ENCODE measurements at regions not wholly inside any gene's neighbourhood (a gene's known extent, or its start where the extent isn't known, plus 50 kb on each side); places are given as distances from the start of the nearest gene placed in this dataset.

- Histone ChIP-seq H3K36me3 (replicated peaks in 1 of 2; ENCODE audit: control insufficient read depth in 1 of 2, insufficient read depth in 2 of 2, low read length in 2 of 2) (no peaks in the 10 kb centered on the region), H3K27ac (ENCODE audit: low read depth in 1 of 2, low read length in 2 of 2) (no peak overlapping the region), H4K20me1 (ENCODE audit: insufficient read depth, low read length) (no peaks in the 10 kb centered on the region), H3K27me3 (ENCODE audit: control insufficient read depth in 2 of 2, insufficient read depth in 2 of 2, low read length in 2 of 2) (no peaks in the 10 kb centered on the region), H3K4me1 (ENCODE audit: control insufficient read depth in 1 of 2, insufficient read depth in 2 of 2, low read length in 2 of 2) (no peaks in the 10 kb centered on the region), H3K4me3 (replicated peaks in 1 of 3; ENCODE audit: low read depth in 2 of 3, low read length in 3 of 3) (no peak overlapping the region), H3K9me3 (replicated peaks in 1 of 2; ENCODE audit: control insufficient read depth in 1 of 2, insufficient read depth in 1 of 2, low read length in 2 of 2) (peaks cover 10 to 13% of the 10 kb centered on the region in 2 donors), H3K9ac (ENCODE audit: insufficient read depth, low read length, poor library complexity, severe bottlenecking) (no peak overlapping the region), H3K79me2 (ENCODE audit: insufficient read depth, low read length) (no peaks in the 10 kb centered on the region), H3K4me2 (replicated peaks; ENCODE audit: extremely low read depth, low read length, poor library complexity, severe bottlenecking) (no peak overlapping the region), H2AFZ (ENCODE audit: insufficient read depth, low read depth, low read length, poor library complexity, severe bottlenecking) (no peak overlapping the region)
- Mint-ChIP-seq H3K27me3 (ENCODE audit: low read depth in 3 of 3) (no peaks in the 10 kb centered on the region), H3K27ac (no peak overlapping the region), H3K9me3 (peaks cover 0 to 5% (median 3%) of the 10 kb centered on the region in 7 donors), H3K4me3 (no peak overlapping the region), H3K4me1 (no peaks in the 10 kb centered on the region), H3K36me3 (no peaks in the 10 kb centered on the region)
- intact Hi-C loops (cut with micrococcal nuclease) = no loop called here
- 96% methylated on average over 12 of the region's 12 CpGs for WGBS (ENCODE audit: insufficient coverage)
- DNase-seq = no peak
- no peak for TF ChIP-seq CTCF (IDR thresholded peaks at IDR 0.05)
These were observed 1883.4 kb upstream of the RAG2 start for GRCh38 chr11:38481391-38481790.

GRCh38 chr11:38476808-38477575 lies 1879.0 kb upstream of the RAG2 start:
- H3K27ac ChIP-seq (ENCODE audit: low read depth in 1 of 2, low read length in 2 of 2) = no peak overlapping the region
- H3K4me2 ChIP-seq (replicated peaks; ENCODE audit: extremely low read depth, low read length, poor library complexity, severe bottlenecking) = no peak overlapping the region
- TF ChIP-seq CTCF (IDR thresholded peaks at IDR 0.05) = no peak
- H3K79me2 ChIP-seq (ENCODE audit: insufficient read depth, low read length) = no peaks in the 10 kb centered on the region
- no peaks in the 10 kb centered on the region for H3K27me3 ChIP-seq (ENCODE audit: control insufficient read depth in 2 of 2, insufficient read depth in 2 of 2, low read length in 2 of 2)
- H3K27me3 Mint-ChIP-seq (ENCODE audit: low read depth in 3 of 3) = no peaks in the 10 kb centered on the region
- no peak overlapping the region for H3K4me3 Mint-ChIP-seq
- H2AFZ ChIP-seq (ENCODE audit: insufficient read depth, low read depth, low read length, poor library complexity, severe bottlenecking) = no peak overlapping the region
- no peaks in the 10 kb centered on the region for H3K4me1 Mint-ChIP-seq
- no peaks in the 10 kb centered on the region for H3K36me3 Mint-ChIP-seq
- H3K9ac ChIP-seq (ENCODE audit: insufficient read depth, low read length, poor library complexity, severe bottlenecking) = no peak overlapping the region
- peaks cover 0 to 9% (median 3%) of the 10 kb centered on the region in 7 donors for H3K9me3 Mint-ChIP-seq
- no peaks in the 10 kb centered on the region for H4K20me1 ChIP-seq (ENCODE audit: insufficient read depth, low read length)
- H3K4me1 ChIP-seq (ENCODE audit: control insufficient read depth in 1 of 2, insufficient read depth in 2 of 2, low read length in 2 of 2) = no peaks in the 10 kb centered on the region
- peaks cover 7 to 13% of the 10 kb centered on the region in 2 donors for H3K9me3 ChIP-seq (replicated peaks in 1 of 2; ENCODE audit: control insufficient read depth in 1 of 2, insufficient read depth in 1 of 2, low read length in 2 of 2)
- no CpG with 5 or more reads among the region's 3 CpGs for WGBS (ENCODE audit: insufficient coverage)
- intact Hi-C loops (cut with micrococcal nuclease) = no loop called here
- H3K4me3 ChIP-seq (replicated peaks in 1 of 3; ENCODE audit: low read depth in 2 of 3, low read length in 3 of 3) = no peak overlapping the region
- no peak for DNase-seq
- no peak overlapping the region for H3K27ac Mint-ChIP-seq
- no peaks in the 10 kb centered on the region for H3K36me3 ChIP-seq (replicated peaks in 1 of 2; ENCODE audit: control insufficient read depth in 1 of 2, insufficient read depth in 2 of 2, low read length in 2 of 2)
